GM18870 (cell line): ENCODE measurements at regions not wholly inside any gene's neighbourhood (a gene's known extent, or its start where the extent isn't known, plus 50 kb on each side); places are given as distances from the start of the nearest gene placed in this dataset.

Source experiments
- ATAC-seq: cut with Tn5 transposase; IDR thresholded peaks from one replicate; pipeline ENCODE4 v1.9.1; 2021; ENCODE audit warnings: moderate library complexity; ENCODE audit not compliant: unreplicated experiment

DNA sequence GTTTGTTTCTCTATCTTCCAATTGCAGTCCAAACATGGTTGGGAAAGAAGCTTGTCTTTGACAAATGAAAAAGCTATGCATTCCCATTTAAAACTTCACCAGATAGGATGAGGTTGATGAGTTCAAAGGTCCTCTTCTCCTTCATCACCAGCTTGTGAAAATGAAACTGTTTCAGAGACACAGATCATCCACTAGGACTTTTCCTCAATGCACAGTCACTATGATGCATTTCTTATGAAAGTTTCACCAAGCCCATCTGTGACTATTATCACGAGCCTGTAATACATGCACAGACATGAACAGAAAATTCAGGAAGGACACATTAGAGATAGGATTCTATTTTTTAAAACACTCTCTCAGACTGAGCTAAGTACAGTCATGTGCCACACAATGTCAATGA is 644.4 kb downstream of the PLCL1 start:
- ATAC-seq, result no peak

GRCh38 chr2:198444800-198445287 is 640.5 kb downstream of the PLCL1 start:
- ATAC-seq, result no peak

- no peak for ATAC-seq
These were observed 637.5 kb downstream of the PLCL1 start for GRCh38 chr2:198441901-198442300.

- ATAC-seq, result no peak
These were observed 636.9 kb downstream of the PLCL1 start for GRCh38 chr2:198441246-198441645.

GRCh38 chr2:198440833-198441232 is 636.4 kb downstream of the PLCL1 start:
- no peak for ATAC-seq

DNA sequence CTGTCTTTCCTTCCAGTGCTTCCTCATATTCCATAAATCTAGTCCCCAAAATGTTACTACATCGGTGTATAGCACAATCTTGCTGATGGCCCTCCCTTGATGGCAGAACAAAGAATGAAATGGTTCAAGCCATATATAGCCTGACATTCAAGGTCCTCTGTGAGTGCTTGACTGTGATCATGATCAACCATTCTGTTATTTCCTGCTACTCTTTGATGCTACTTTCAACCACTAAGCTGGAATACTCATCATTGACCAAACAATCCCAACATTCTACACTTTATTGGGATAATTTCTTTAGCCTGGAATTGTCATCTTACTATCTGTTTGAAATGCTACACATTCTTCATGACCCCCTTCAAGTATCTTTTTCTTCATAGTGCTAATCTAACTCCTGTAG is 633.9 kb downstream of the PLCL1 start:
- ATAC-seq, result no peak

GRCh38 chr2:198424112-198424511 is 619.7 kb downstream of the PLCL1 start:
- ATAC-seq, result no peak

DNA sequence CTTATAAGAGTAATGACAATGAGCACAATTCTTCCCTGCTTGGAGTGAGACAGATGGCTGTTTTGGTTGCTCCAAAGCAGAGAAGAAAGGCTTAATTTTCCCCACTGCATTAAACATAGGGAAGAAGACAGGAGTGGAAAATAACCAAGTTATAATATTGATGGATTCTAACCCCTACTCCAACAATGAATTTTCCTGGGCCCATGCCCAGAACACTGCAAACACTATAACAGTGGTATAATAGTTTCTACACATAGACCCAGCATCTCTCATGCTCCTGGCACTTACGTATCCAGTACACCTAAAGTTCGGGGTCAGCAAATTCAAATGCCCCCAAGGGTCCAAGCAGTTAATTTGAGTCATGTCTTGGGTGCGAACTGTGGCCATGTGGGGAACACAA is 613.4 kb downstream of the PLCL1 start:
- ATAC-seq, result no peak

GRCh38 chr2:198414976-198415375 is 610.6 kb downstream of the PLCL1 start:
- ATAC-seq, result no peak

DNA sequence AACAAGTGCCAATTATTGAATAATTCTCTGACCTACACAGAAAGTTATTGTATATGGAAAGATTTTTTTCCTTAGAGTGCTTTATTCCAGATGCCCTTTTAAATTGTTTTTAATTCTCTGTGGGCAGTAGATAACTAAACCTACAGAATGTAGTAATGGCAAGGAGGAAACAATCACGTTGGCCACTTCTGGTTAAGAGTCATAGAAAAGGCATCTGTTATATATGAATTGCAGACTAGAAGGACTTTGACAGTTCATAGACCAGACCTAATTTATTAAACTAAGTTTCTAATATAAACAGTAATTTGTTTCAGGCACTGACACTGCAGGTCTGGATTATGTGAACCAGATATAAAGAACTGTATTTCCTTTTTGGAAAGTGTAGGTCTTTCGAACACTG is 607.5 kb downstream of the PLCL1 start:
- ATAC-seq, result no peak

DNA sequence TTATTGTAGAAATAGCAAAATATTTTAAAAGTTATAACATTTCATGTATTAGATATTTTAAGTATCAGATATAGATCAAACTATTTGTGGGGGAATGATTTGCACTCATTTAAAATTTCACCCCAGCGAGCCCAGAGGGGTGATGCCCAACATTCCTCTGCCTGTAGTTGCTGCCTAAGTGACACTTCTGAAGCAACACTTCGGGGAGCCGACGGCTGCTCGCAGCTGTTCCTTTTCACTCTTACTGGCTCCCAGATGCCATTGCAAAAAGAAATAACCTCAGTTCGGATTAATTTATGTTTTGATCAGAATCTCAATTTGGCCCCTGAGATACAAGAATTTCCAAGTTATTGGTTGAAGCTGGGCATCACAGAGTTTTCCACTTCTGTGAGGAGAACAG is 603.8 kb downstream of the PLCL1 start:
- ATAC-seq, result no peak

GRCh38 chr2:198405311-198405710 is 600.9 kb downstream of the PLCL1 start:
- no peak for ATAC-seq

GRCh38 chr2:198401644-198402043 is 597.3 kb downstream of the PLCL1 start:
- ATAC-seq, result no peak

DNA sequence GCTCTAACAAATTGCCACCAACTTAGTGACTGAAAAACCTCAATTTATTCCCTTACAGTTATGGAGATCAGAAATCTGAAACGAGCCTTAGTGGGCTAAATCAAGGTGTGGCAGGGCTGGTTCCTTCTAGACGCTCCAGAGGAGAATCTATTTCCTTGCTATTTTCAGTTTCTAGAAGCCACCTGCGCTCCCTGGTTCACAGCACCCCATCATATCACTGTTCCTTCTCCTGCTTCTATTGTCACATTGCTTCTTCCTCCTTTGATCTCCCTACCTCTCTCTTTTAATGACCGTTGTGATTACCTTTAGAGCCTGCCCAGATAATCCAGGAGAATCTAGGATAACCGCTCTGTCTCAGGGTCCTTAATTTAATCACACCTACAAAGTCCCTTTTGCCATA is 596.6 kb downstream of the PLCL1 start:
- ATAC-seq, result no peak

DNA sequence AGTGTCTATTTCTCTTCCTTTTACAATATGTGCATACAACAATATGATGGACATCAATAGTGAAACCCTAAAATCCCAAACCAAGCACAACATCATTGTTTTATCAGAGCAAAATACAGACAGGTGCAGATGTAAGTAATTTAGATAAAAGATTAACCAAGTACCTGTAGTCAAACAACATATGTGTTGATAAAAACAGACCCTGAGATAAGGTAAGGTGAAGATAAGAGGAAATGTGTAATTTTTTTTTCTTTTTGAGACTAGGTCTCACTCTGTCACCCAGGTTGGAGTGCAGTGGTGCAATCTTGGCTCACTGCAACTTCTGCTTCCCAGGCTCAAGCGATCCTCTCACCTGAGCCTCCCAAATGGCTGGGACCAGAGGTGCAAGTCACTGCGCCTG is 589.8 kb downstream of the PLCL1 start:
- no peak for ATAC-seq

GRCh38 chr2:198390670-198391069 is 586.3 kb downstream of the PLCL1 start:
- ATAC-seq, result no peak

DNA sequence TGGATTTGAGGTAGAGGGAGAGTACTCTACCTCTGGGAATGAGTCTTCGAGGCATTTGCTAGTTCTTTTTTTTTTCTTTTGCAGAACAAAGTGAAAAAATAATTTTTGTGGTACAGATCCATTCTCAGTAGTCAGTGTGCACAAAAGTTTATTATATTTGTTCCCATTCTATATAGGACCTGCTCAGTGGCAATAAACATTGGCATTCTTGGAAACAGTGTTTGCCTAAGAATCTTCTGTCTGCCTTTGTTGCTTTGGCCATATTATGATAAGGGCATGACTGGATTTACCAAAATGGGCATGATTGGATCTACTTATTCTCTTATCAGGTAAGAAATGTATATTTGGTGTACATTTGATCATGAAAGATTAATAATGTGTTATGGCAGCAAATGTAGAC is 583.3 kb downstream of the PLCL1 start:
- ATAC-seq, result no peak

DNA sequence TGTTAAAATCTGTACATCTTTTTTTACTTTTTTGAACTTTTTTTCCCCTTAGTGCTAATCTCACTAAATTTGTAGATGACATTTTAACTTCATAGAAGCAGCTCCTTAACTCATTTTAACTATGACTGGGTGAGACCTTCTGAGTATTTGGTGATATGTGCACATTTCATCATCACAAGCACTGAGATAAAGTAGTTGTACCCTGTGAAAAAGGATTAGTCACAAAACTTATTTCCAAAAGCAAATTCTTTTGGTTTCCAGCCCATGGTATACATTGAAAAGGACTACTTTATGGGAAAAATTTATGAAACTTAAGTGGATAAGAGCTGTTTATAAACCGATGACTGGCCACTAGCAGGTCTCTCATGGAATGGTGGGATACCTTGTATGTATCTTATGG is 581.5 kb downstream of the PLCL1 start:
- ATAC-seq, result no peak

DNA sequence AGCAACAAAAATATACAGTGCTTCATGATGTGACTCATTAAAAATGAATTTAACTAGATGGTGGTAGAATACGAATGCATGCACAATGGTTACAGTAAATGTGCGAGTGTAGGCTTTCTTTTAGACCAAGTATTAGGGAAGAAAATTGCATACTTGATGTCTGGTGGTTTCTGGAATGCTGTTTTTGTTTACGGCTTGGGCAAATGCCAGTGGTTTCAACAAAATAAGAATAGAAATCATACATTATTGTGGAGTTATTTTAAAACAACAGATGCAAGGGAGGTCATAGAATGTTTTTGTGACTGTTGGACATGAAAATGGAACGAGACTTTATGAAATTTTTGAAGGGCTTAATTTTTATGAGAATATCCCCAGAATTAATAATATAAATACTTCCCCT is 580.9 kb downstream of the PLCL1 start:
- no peak for ATAC-seq

GRCh38 chr2:198383392-198383791 is 579.0 kb downstream of the PLCL1 start:
- ATAC-seq, result no peak

DNA sequence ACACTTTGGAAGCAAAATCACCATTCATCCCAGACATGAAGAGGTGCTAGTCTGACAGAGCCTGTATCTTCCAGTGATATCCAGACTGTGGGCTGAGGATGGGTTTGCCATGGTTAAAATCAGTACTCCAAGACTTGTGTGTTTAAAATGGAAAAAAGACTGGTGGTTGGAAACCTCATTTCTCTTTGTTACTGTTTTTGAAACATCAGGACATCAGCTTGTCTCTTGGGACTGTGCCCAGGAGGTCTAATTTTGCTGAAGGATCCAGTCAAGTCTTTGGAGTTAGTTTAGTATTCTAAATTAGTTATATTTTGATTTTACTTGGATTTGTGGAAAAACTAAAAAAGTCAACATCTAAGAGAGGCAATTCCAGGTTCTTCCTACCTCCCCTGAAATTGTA is 578.4 kb downstream of the PLCL1 start:
- no peak for ATAC-seq

DNA sequence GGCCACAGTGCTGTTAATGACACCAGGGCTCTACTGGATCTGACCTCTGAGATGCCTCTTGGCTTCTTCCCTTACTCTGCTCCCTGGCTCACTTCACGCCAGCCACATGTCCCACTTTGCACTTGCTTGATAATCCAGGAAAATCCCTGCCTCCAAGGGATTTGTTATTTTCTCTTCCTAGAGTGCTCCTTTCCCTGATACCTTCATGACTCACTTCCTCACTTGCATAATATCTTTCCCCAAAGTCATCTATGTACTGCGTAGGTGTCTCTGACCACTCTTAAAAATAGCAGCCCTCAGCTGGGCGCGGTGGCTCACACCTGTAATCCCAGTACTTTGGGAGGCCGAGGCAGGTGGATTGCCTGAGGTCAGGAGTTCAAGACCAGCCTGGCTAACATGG is 572.3 kb downstream of the PLCL1 start:
- ATAC-seq, result no peak

DNA sequence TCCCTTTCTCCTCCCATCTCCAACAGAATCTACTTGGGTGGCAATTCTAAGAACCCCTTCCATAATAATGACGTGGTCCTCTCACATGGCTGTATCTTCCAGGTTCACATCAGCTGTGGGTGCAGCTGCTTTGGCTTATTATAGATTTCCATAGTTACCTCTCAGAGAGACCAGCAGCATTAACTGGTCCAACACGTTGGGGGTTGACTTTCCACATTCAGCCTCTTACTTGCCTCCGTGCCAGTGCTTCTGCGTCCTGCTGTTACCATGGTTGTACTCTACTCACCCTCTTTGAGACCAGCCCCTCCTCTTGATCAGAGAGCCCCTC is 570.7 kb downstream of the PLCL1 start:
- no peak for ATAC-seq
